ENCODE measurements at regions not wholly inside any gene's neighbourhood (a gene's known extent, or its start where the extent isn't known, plus 50 kb on each side); places are given as distances from the start of the nearest gene placed in this dataset.

DNA sequence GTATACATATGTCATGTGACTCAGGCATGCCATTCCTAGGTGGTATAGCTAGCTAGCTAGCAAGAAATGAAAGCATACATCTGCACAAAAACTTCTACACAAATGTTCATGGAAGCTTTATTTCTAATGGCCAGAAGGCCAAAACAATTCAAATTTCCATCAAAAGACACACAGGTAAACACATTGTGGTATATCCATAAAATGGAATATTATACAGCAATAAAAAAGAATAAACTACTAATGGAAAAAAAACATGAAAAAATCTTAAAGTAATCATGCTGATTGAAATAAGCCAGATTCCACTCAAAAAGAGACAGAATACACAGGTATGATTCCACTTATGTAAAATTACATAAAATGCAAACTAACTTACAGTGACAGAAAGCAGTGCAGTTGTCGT, 154.3 kb downstream of the MACC1 start:
- Histone ChIP-seq H2BK12ac (ENCODE audit: insufficient read length, low read depth, low read length) (no peak overlapping the region), H2AFZ (ENCODE audit: low read length) (no peak overlapping the region), H3K56ac (ENCODE audit: insufficient read length, low read depth, low read length) (no peak overlapping the region), H3T11ph (ENCODE audit: low read length) (no peak overlapping the region), H2BK20ac (ENCODE audit: low read depth, low read length, poor library complexity, severe bottlenecking) (no peak overlapping the region), H4K20me1 (ENCODE audit: control insufficient read depth, insufficient read depth, insufficient read length) (no peaks in the 10 kb centered on the region), H3K79me2 (ENCODE audit: insufficient read depth, low read length) (peaks cover 14% of the 10 kb centered on the region; the same call in 1 of the 2 replicates), H3K14ac (ENCODE audit: insufficient read depth, low read length) (no peak overlapping the region), H3K79me1 (ENCODE audit: insufficient read depth, low read depth, low read length, poor library complexity, severe bottlenecking) (no peaks in the 10 kb centered on the region), H3K23ac (ENCODE audit: insufficient read length, low read depth, low read length) (no peak overlapping the region), H3K4me1 (ENCODE audit: insufficient read depth, low read length) (peaks cover 7% of the 10 kb centered on the region), H3K27me3 (ENCODE audit: insufficient read depth, low read length) (no peaks in the 10 kb centered on the region), H2BK5ac (ENCODE audit: insufficient read length, low read length) (no peak overlapping the region), H3K23me2 (ENCODE audit: insufficient read length, low read depth, low read length, poor library complexity, severe bottlenecking) (no peaks in the 10 kb centered on the region), H2BK120ac (ENCODE audit: low read depth, low read length, poor library complexity, severe bottlenecking) (no peak overlapping the region), H3K4me2 (ENCODE audit: insufficient read depth, insufficient read length, low read length) (no peak overlapping the region), H3K9me3 (ENCODE audit: control insufficient read depth, low read depth, low read length) (no peaks in the 10 kb centered on the region), H4K5ac (ENCODE audit: insufficient read length, low read depth, low read length) (no peak overlapping the region), H3K27ac (ENCODE audit: insufficient read length, low read depth, low read length) (no peak overlapping the region), H3K18ac (ENCODE audit: insufficient read length, low read depth, low read length) (no peak overlapping the region), H4K8ac (replicated peaks; ENCODE audit: insufficient read length, low read depth, low read length) (no peak overlapping the region), H3K4ac (ENCODE audit: low read depth, low read length) (no peak overlapping the region), H4K91ac (ENCODE audit: insufficient read length, low read depth, low read length) (no peak overlapping the region), H2BK15ac (ENCODE audit: low read depth, low read length) (no peak overlapping the region), H2AK5ac (ENCODE audit: insufficient read length, low read length) (no peak overlapping the region), H3K9ac (ENCODE audit: extremely low read depth, insufficient read length, low read length) (no peak overlapping the region)
- H3K4me1 Mint-ChIP-seq = peaks cover 13 to 23% of the 10 kb centered on the region in 2 experiments
- WGBS (ENCODE audit: extremely low coverage, insufficient read length, low lambda C conversion rate) = no CpG with 5 or more reads among the region's 1 CpG
- DNase-seq = no peak
- peaks cover 20 to 45% (median 26%) of the 10 kb centered on the region in 3 experiments for H3K36me3 Mint-ChIP-seq (ENCODE audit: insufficient read depth in 1 of 3, low read depth in 3 of 3)
- no peak overlapping the region for H3K27ac Mint-ChIP-seq
- peaks cover 19 to 22% of the 10 kb centered on the region in 2 experiments for H3K9me3 Mint-ChIP-seq
- H3K4me3 Mint-ChIP-seq = no peak overlapping the region
- no peaks in the 10 kb centered on the region for H3K27me3 Mint-ChIP-seq (ENCODE audit: low read depth)
- TF ChIP-seq, protein P1, sequence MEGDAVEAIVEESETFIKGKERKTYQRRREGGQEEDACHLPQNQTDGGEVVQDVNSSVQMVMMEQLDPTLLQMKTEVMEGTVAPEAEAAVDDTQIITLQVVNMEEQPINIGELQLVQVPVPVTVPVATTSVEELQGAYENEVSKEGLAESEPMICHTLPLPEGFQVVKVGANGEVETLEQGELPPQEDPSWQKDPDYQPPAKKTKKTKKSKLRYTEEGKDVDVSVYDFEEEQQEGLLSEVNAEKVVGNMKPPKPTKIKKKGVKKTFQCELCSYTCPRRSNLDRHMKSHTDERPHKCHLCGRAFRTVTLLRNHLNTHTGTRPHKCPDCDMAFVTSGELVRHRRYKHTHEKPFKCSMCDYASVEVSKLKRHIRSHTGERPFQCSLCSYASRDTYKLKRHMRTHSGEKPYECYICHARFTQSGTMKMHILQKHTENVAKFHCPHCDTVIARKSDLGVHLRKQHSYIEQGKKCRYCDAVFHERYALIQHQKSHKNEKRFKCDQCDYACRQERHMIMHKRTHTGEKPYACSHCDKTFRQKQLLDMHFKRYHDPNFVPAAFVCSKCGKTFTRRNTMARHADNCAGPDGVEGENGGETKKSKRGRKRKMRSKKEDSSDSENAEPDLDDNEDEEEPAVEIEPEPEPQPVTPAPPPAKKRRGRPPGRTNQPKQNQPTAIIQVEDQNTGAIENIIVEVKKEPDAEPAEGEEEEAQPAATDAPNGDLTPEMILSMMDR (conservative IDR thresholded peaks at IDR 0.05) = no peak
